Fibroblast of lung (primary cell): ENCODE measurements at regions not wholly inside any gene's neighbourhood (a gene's known extent, or its start where the extent isn't known, plus 50 kb on each side); places are given as distances from the start of the nearest gene placed in this dataset.

Experiments
- DNase-seq, 2 donors: peaks; one replicate each; pipeline versions ENCODE4 v3.0.0 to v3.0.0-alpha.2; 2010; ENCODE audit warnings: low read depth in 2 of 2
- H2AFZ ChIP-seq: 2 replicates; pipeline ENCODE4 v1.5.1; 2012; ENCODE audit warnings: low read length, control low read depth, inconsistent platforms
- H3K27ac ChIP-seq: 2 replicates; pipeline ENCODE4 v1.5.1; 2011; ENCODE audit warnings: low read length, control low read depth; ENCODE audit not compliant: insufficient read depth
- H3K27me3 ChIP-seq: 2 replicates; pipeline ENCODE4 v1.5.1; 2011; ENCODE audit warnings: mild to moderate bottlenecking, low read length; ENCODE audit not compliant: control insufficient read depth, insufficient read depth
- H3K36me3 ChIP-seq: 2 replicates; pipeline ENCODE4 v1.5.1; 2011; ENCODE audit warnings: low read length; ENCODE audit not compliant: control insufficient read depth, insufficient read depth
- H3K4me1 ChIP-seq: 2 replicates; pipeline ENCODE4 v1.5.1; 2011; ENCODE audit warnings: low read length; ENCODE audit not compliant: control insufficient read depth, insufficient read depth; ENCODE audit errors: extremely low read depth
- H3K4me2 ChIP-seq: 2 replicates; pipeline ENCODE4 v1.5.1; 2011; ENCODE audit warnings: low read length, control low read depth; ENCODE audit not compliant: insufficient read depth; ENCODE audit errors: extremely low read depth
- H3K4me3 ChIP-seq, 4 experiments: fragments of 200-600 bp in 1 of 4; sonication (generic) in 1 of 4; replicated peaks in 1 of 4; 2 replicates each; pipeline ENCODE4 v1.5.1; 2011 to 2016; ENCODE audit warnings: low read length in 4 of 4, low read depth in 3 of 4, mild to moderate bottlenecking in 3 of 4, control low read depth in 2 of 4, inconsistent platforms in 1 of 4, mixed read lengths in 1 of 4; ENCODE audit not compliant: insufficient read depth in 1 of 4; ENCODE audit errors: control extremely low read depth in 1 of 4
- H3K79me2 ChIP-seq: 2 replicates; pipeline ENCODE4 v1.5.1; 2012; ENCODE audit warnings: mild to moderate bottlenecking, low read length, inconsistent platforms; ENCODE audit not compliant: control insufficient read depth, insufficient read depth
- H3K9ac ChIP-seq: 2 replicates; pipeline ENCODE4 v1.5.1; 2011; ENCODE audit warnings: mild to moderate bottlenecking, low read length, control low read depth; ENCODE audit not compliant: insufficient read depth
- H3K9me3 ChIP-seq: 2 replicates; pipeline ENCODE4 v1.5.1; 2012; ENCODE audit warnings: low read depth, low read length; ENCODE audit not compliant: control insufficient read depth, insufficient read depth
- H4K20me1 ChIP-seq: 2 replicates; pipeline ENCODE4 v1.5.1; 2011; ENCODE audit warnings: low read length; ENCODE audit not compliant: control insufficient read depth, insufficient read depth; ENCODE audit errors: extremely low read depth
- EZH2 ChIP-seq: IDR thresholded peaks from 2 replicates; pipeline ENCODE4 v1.5.1; 2012; ENCODE audit warnings: low read length, control low read depth, mild to moderate bottlenecking; ENCODE audit errors: missing control alignments
- TF ChIP-seq, protein P1 (sequence below), 2 donors: IDR thresholded peaks in 1 of 2; conservative IDR thresholded peaks in 1 of 2; 1 replicate in 1 of 2; 2 replicates in 1 of 2; pipeline ENCODE4 v1.5.1; 2011 to 2012; ENCODE audit warnings: low read length in 2 of 2, control low read depth in 1 of 2, inconsistent platforms in 1 of 2, low read depth in 1 of 2, mild to moderate bottlenecking in 1 of 2

DNA sequence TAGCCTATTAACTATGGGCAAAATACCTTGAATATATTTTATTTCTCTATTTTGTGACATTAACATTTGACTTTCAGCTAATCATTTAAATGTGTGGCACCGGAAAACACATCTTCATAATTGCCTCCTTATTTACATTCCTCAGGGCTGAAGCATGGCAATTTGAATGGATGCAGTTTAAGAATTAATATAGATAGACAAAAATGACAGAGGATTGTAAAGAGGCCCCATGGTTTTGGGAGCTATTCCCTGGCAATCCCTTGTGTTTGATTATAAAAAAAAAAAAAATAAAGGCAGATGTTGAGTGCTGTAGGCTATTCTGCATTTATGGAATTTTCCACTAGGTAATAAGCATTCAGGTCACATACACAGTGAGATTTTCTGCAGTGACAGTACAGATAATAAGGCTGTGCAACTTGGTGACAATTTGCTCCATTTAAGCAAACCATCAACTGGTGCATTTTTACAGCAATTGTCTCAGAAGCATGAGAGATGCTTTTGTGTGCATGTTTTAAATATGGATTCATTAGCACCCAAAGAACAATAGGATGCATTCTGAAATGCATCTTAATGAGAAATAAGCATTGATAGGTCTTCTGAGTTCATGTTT, 123.2 kb upstream of the SLC38A4 start:
- H3K27ac ChIP-seq: no peak overlapping the region
- no peaks in the 10 kb centered on the region for H3K36me3 ChIP-seq
- H3K4me1 ChIP-seq: no peaks in the 10 kb centered on the region
- DNase-seq: no peak
- H3K27me3 ChIP-seq: no peaks in the 10 kb centered on the region
- no peak for TF ChIP-seq EZH2
- TF ChIP-seq, protein P1, sequence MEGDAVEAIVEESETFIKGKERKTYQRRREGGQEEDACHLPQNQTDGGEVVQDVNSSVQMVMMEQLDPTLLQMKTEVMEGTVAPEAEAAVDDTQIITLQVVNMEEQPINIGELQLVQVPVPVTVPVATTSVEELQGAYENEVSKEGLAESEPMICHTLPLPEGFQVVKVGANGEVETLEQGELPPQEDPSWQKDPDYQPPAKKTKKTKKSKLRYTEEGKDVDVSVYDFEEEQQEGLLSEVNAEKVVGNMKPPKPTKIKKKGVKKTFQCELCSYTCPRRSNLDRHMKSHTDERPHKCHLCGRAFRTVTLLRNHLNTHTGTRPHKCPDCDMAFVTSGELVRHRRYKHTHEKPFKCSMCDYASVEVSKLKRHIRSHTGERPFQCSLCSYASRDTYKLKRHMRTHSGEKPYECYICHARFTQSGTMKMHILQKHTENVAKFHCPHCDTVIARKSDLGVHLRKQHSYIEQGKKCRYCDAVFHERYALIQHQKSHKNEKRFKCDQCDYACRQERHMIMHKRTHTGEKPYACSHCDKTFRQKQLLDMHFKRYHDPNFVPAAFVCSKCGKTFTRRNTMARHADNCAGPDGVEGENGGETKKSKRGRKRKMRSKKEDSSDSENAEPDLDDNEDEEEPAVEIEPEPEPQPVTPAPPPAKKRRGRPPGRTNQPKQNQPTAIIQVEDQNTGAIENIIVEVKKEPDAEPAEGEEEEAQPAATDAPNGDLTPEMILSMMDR (conservative IDR thresholded peaks at IDR 0.05 in 1 of 2, IDR thresholded peaks at IDR 0.05 in 1 of 2; ENCODE audit: low read depth in 1 of 2, low read length in 2 of 2): no peak
- H2AFZ ChIP-seq: no peak overlapping the region
- H4K20me1 ChIP-seq: no peaks in the 10 kb centered on the region
- no peaks in the 10 kb centered on the region for H3K79me2 ChIP-seq
- H3K9ac ChIP-seq: no peak overlapping the region
- no peak overlapping the region for H3K4me2 ChIP-seq
- no peaks in the 10 kb centered on the region for H3K9me3 ChIP-seq
- H3K4me3 ChIP-seq: no peak overlapping the region

DNA sequence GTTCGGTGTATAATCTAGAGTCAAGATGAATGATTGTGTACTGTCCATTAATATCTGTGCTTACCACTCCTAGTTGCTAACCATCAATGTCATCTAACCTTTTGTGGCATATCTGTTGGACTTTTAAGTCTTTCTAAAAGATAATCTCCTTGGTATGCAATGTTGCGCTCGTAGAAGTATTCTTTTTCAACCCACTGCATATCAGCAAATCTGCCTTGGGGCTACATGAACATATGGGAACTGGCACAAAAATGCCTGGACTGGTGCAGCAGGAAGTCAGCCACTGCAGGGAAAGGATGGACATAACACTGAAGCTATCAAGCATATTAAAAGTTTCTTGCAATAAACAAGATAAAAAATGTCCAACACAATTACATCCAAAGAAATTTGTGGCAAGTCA, 124.3 kb upstream of the SLC38A4 start:
- no peak for DNase-seq
- Histone ChIP-seq H4K20me1 (no peaks in the 10 kb centered on the region), H3K4me1 (no peaks in the 10 kb centered on the region), H3K27me3 (no peaks in the 10 kb centered on the region), H3K79me2 (no peaks in the 10 kb centered on the region), H3K9me3 (no peaks in the 10 kb centered on the region), H3K36me3 (no peaks in the 10 kb centered on the region), H3K9ac (no peak overlapping the region), H3K4me3 (no peak overlapping the region), H3K4me2 (no peak overlapping the region), H3K27ac (no peak overlapping the region), H2AFZ (no peak overlapping the region)
- TF ChIP-seq EZH2: no peak
- TF ChIP-seq, protein P1 (conservative IDR thresholded peaks at IDR 0.05 in 1 of 2, IDR thresholded peaks at IDR 0.05 in 1 of 2; ENCODE audit: low read depth in 1 of 2, low read length in 2 of 2): no peak

DNA sequence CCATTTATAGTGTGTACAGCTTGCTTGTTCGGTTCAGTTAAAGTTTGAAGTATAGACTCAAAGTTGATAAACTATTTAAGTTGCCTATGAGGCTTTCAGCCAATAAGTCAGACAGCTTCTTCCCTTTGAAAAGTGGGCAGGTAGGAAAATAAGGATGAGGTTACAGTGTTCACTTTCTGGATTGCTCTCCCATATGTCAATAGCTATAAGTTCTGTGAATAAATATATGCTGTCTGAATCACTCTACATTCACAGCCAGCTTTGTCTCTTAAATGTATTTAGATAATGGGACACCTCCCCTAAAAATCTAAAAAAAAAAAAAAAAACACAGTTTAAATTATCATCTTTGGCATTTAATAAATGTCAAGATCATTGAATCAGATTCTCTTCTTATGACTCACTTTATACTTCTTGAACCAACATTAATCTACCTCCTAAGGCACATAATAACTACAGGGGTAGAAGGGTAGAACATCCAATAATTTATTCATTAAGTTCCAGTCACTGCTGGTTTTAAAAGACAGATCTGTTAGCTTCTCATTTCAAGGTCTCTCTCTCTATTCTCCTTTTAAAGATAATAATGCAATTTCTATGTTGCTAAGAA, 126.4 kb upstream of the PCED1B start:
- Histone ChIP-seq H3K79me2 (no peaks in the 10 kb centered on the region), H3K36me3 (no peaks in the 10 kb centered on the region)
- TF ChIP-seq, protein P1 (conservative IDR thresholded peaks at IDR 0.05 in 1 of 2, IDR thresholded peaks at IDR 0.05 in 1 of 2; ENCODE audit: low read depth in 1 of 2, low read length in 2 of 2): no peak
- TF ChIP-seq EZH2: no peak

More for the DNA sequence above, 126.4 kb upstream of the PCED1B start:
- Histone ChIP-seq H3K4me2 (no peak overlapping the region), H3K9ac (no peak overlapping the region), H3K4me1 (no peaks in the 10 kb centered on the region), H3K4me3 (no peak overlapping the region), H2AFZ (no peak overlapping the region), H4K20me1 (no peaks in the 10 kb centered on the region), H3K27me3 (no peaks in the 10 kb centered on the region), H3K27ac (no peak overlapping the region), H3K9me3 (no peaks in the 10 kb centered on the region)
- DNase-seq: no peak
